ENCODE measurements at regions not wholly inside any gene's neighbourhood (a gene's known extent, or its start where the extent isn't known, plus 50 kb on each side); places are given as distances from the start of the nearest gene placed in this dataset.
"Not testable (repeated sequence)": the region's sequence is repeated elsewhere in the genome, so short reads cannot be mapped to it uniquely, and the experiment has no call there.

DNA sequence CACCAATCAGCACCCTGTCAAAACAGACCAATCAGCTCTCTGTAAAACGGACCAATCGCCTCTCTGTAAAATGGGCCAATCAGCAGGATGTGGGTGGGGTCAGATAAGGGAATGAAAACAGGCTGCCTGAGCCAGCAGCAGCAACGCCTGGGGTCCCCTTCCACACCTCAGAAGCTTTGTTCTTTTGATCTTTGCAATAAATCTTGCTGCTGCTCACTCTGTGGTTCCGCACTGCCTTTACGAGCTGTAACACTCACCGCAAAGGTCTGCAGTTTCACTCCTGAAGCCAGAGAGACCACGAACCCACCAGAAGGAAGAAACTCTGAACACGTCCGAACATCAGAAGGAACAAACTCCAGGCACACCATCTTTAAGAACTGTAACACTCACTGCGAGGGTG lies 251.4 kb downstream of the ZIC4 start:
- not testable (repeated sequence) for DNase-seq

DNA sequence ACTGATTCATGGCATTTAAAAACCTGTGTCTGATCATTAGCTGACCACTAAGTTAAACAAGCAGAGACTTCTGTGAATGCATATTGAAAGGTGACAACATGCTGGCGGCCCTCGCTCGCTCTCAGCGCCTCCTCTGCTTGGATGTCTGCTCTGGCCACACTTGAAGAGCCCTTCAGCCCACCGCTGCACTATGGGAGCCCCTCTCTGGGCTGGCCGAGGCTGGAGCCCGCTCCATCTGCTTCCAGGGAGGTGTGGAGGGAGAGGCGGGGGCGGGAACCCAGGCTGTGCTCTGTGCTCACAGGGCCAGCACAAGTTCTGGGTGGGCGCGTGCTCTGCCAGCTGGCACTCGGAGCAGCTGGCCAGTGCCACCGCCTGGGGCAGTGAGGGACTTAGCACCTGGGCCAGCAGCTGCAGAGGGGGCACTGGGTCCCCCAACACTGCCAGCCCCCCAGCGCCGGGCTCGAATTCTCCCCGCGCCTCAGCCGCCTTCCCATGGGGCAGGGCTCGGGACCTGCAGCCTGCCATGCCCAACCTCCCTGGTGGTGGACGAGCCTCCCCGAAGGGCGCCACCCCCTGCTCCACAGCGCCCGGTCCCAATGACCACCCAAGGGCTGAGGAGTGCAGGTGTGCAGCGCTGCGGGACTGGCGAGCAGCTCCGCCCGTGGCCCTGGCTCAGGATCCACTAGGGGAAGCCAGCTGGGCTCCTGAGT lies 252.4 kb downstream of the ZIC4 start:
- no peak for DNase-seq

DNA sequence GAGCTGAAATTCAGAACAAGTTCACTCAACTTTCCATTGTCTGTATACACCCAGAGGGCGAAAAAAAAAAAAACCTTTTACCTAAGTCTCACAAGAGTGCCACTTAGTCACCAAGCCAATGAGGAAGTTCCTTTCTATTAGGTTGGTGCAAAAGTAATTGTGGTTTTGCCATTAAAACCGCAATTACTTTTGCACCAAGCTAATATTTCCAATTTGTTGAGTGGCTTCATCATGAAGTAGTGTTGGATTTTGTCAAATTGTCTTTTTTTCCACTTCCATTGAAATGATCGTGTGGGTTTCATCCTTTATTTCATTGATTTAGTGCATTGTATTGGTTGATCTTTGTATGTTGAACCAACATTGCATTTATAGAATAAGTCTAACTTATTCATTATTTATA lies 253.9 kb downstream of the ZIC4 start:
- DNase-seq, result no peak

DNA sequence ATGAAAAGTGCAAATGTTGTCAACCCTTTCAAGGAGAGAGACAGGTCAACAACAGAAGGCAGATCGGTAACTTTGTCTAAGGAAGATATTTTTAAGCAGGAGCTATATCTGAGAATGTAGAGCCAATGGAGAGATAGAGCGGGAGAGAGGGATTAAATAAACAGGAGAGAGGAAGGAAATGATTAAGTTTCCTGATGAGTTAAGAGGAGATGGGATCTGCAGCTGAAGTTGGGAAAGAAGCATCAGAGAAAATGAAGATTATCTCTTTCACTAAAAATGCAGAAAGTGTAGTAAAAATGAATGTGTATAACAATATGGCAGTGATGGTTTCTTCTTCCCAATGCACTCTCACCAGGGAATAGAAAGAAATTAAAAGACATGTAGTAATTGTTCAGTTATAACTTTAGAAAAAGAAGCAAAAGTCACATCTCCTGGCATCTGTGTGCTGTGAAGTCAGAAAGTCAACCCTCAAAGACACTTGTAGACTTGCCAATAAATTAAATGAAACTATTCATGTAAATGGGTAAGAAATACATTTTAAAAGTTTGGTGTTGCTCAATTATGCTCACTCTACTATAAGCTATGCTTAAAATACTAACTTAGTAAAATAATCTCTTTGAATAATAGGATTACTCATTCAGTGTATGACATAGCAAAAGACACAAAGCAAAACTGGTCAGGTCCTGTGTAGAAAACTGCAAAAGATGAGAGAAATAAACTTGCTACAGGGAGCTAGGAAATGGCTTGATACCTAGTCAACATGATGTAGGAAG lies 264.6 kb downstream of the ZIC4 start:
- DNase-seq, result no peak

DNA sequence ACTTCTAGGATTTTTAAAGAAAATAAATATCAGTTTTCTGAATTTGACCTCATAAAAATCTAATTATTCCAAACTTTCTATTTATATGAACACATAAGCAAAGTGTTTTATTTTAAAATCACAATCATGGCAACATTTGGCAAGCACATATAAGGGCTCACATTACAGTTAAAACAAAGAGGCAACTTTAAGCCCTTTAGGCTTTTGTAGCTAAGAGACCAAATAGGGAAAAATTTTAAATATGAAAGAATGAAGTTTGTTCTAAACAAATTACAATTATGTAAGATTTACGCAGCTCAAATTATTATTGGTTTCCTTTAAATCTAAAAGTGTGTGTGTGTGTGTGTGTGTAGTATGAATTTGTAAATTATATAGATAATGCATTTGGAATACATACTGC lies 267.0 kb downstream of the ZIC4 start:
- DNase-seq, result no peak

DNA sequence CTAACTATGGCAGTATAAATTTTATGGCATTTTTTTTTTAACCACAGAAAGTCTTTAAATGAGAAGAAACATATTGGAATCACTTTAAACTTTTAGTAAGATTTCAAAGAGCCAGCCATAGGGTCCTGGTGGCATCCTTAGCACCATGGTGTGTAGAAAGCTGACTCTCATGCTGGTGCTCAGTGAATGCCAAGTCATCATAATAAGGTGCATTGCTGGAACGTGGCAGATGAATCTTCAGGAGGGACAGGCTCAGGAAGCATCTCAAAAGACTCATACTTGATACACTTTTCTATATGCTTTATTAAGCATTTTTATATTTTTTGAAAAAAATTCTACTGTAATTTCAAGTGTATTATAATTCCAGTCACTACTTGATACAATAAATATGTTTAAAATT lies 274.2 kb downstream of the ZIC4 start:
- DNase-seq, result no peak

DNA sequence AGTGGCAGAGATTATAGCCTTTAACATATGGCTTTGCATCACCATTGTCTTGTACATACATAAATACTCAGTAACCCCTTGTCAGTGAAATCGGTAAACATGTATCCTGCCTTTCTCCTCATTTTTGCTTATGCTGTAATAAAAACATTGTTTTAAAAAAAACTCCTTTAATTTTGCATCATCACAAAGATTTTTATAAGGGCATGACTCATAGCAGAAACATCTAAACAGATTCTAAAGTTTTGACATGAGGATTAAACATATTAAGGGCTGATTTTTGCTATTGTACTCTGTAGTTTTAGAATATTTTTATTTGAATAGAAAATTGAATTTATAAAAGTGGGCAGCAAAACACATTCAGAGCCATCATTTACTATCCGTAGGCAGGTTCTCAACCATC lies 275.9 kb downstream of the ZIC4 start:
- no peak for DNase-seq

DNA sequence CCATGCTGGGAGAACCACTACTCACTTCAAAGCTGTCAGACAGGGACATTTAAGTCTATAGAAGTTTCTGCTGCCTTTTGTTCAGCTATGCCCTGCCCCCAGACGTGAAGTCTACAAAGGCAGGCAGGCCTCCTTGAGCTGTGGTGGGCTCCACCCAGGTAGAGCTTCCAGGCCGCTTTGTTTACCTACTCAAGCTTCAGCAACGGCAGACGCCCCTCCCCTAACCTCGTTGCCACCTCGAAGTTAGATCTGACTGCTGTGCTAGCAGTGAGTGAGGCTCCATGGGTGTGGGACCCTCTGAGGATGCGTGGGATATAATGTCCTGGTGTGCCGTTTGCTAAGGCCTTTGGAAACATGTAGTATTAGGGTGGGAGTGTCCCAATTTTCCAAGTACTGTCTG lies 276.7 kb downstream of the ZIC4 start:
- DNase-seq, result no peak

DNA sequence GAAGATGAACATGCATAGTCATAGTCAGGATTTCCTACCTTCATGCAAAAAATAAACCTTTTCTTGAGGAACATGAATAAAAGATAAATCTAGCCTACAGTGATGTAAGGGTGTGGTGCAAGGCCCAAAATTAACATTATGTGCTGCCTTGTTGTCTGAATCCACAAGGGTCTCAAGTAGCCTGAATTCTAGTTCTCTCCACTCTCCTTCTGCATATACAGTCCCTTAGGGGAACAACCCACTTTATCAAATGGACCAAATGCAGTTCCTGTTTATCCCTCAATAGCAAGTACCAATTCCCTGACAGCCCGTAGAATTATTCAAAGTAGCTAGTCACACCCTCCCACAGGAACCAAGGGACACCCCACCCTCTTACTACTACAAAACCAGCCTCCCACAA lies 284.0 kb downstream of the ZIC4 start:
- DNase-seq, result no peak

DNA sequence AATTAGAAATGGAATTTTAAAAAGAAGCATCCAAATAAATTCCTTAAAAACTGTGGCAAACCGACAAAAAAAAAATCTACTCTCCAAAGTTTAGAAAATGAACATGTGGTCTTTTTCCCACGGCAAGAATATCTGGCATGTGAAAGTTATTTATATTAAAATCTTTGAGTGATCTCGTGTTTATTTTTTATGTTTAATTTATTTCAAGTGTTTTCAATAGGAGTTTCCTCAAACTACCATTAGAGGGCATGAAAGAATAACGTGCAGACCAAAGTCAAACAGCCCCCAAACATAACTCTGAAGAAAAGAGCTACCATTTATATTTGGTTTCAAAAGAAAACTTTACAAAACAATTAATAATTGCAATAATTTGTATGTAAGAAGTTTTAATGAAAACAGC lies 286.4 kb downstream of the ZIC4 start:
- DNase-seq, result peak; percentile 0

DNA sequence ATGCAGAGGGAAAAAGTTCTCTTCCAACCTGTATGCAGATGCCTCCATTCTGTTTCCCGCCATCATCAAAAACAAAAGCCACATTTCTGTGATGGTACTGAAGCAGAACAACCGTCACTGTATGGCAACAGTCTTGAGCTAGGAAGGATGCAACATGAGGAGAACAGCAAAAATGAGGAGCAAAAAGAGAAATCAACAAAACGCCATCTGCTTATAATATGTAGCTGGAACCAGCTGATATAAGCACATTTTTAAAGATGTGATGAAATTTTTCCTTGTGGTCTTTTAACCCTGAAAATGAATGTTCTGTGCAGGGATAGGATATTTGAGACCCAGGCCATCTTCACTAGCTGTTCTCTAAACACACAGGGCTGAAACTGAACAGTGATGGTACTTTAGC lies 287.0 kb downstream of the ZIC4 start:
- DNase-seq, result no peak

DNA sequence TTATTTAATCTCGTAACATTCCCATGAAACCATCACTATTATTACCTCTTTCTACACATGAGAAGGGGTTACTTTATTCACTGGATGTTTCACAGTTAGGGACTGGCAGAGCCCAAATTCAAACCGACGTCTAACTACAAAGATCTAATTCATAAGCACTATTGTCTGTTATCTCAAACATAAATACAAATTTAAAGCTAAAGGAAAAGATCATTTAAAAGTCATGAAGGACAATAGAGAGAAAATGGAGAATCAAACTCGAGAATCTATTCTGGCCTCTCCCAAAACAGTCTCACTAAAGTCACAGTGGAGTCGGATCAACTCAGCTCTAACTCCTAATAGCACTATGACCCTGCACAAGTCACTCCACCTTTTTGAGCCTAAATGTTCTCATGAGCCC lies 287.7 kb downstream of the ZIC4 start:
- no peak for DNase-seq

DNA sequence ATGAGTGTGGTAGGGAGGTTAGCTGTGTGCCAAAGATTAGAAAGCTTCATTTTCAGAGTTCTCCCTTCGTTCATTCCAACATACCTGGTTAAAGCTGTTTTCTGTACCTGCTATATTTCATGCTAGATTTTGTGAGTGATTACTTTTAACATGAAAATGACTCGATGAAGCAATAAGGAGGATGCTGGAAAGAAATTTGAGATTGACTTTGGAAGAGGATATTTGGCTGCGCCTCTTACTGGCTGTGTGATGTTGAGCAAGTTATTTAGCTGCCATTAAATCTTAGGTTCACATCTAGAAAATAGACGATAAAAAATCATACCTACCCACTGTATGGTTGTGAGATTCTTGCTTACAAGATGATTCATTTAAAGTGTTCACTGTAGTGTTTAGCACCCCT lies 288.7 kb downstream of the ZIC4 start:
- no peak for DNase-seq

DNA sequence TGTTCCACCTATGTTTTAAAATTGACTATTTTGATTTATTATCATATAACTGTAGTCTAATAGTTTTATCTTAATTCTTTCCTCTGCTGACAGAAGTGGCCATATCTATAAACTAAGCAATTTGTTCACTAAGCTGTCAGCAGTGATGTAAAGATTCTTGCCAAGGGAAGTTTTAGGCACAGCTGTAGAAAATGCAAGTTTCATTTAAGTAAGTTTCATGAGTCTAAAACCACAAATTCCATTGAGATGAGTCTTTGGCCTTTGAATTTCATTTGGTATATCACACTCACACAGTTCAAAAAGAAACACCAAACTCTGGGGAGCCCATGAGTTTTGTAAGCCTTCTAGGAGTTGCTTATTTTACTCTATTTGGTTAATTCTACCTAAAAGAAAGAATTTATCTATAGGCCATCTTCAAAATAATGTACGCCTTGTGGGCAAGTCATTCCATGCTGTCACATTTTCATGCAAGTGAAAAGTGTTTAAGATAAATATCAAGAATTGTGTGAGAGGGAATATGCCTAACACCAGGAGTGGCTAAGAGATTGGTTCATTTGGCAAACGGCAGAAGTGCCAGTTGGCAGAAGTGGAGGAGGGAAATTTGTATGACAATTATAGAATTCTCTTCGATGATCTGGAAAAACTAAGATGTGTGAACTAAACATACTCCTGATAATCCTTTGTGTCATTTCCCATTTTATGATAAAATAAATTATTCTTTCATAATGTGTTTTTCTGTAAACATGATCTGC lies 292.9 kb downstream of the ZIC4 start:
- DNase-seq, result no peak

DNA sequence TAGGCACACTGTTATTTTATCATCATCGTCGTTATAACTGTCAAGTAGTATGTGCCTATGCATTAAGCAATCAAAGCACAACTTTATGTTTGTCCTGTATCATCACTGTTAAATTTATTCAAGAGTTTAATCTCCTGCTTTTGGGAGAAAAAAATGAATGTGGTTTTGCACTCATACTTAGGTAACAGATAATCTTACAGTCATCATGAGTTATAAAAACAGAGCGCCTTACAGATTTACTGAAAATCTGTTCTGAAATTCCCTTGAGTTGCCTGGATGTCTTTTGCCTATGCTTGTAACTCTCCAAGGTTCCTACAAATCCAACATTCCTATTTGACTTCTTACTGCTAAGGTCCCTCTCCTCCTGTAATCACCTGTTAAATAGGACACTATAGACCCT lies 307.3 kb downstream of the ZIC4 start:
- DNase-seq, result no peak

DNA sequence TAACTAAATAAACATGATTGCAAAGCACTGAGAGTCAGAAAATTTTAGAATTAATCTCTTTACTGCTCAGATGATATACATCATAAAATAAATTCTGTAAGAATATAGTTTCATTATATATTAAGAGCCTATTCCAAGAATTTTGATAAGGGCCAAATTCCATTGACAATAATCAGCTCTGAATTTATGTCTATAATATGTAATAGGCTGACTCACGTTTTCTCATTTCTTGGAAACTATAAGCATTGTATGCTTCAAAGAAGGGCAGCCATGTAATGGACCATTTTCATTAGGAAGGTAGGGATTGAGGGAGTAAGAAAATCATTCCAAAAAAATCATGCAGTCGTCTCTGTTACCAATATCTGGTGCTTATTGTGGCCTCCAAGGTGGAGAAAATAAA lies 315.9 kb downstream of the ZIC4 start:
- DNase-seq, result no peak

DNA sequence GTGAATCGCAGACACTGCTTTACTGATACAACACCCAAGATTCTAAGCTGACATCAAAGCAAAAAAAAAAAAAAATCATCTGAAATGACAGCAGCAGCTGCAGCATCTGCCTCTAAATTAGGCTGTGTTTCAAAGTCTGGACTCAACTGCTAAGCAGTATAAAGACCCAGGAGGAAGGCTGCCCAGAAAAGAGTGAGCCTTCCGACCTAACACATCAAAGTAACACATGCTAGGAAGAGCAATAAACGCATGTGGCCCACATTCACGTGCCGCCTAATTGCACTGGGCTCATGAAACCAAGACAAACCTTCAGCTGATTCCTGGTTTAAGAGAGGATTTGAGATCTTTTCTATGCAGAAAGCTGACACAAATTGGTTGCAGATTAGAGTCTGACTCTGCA lies 317.1 kb downstream of the ZIC4 start:
- no peak for DNase-seq

DNA sequence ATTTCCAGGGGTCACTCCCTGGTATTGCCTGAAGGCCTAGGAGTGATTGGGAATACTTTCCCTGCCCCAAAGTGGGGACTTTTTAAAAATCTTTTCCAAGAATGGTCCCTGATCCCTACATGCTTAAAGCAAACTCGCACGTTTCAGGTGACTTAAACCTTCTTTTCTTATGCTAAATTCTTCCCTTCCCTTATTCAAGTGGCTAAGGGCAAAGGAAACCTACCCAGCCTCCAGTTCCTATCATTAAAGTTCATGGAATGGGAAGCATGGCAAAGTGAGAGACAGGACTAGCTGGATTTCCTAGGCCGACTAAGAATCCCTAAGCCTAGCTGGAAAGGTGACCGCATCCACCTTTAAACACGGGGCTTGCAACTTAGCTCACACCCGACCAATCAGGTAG lies 346.8 kb downstream of the ZIC4 start:
- not testable (repeated sequence) for DNase-seq

DNA sequence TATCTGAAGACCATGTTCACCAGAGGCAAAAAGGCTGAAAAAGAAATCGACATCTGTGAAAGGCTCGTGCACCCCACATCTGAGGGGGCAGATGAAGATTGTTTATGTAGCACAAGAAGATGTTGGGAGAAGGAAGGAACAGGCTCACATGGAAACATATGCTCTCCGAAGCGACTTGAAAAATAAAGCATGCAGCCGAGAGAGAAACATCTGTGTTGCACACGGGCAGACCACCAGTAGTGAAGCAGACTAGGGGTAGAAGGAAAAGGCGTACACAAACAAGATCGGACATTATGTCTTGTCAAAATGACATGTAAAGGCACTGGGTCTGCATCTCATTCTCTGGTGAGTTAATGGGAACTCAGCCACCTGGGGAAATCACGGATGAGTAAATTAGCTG lies 356.5 kb downstream of the ZIC4 start:
- no peak for DNase-seq

DNA sequence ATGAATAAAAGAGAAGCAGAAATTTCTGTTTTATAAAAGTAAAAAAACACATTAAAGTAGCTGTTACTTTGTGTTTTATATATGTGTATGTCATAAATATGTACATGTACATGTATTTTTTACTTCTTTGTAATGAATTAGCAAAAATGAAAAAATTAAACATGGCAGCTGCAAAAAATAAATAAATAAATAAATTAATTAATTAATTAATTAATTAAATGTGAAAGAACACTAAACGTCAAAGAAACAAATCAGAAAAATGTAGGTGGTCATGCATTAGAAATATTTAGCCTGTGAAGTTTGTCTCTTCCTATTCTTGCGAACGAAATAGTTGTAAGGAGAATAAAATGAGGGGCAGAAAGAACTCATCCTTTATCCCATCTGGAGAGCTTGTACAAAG lies 357.0 kb downstream of the ZIC4 start:
- DNase-seq, result no peak

DNA sequence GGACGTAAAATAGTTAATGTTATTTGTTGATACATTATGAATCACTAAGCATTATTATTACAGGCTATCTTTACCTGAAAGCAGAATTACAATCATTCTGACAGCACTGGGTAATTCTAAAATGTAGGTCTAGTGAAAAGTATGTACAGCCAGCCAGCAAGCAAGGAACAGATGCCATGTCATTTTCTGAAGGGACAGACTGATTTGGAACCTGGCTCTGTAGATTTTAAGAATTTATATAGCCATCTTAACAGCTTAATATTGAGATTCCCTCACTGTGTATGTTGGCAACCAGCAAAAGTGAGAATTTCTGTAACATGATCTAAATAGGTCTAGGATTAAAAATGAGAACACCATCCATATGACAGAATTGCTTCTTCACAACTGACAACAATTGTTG lies 359.4 kb downstream of the ZIC4 start:
- no peak for DNase-seq

DNA sequence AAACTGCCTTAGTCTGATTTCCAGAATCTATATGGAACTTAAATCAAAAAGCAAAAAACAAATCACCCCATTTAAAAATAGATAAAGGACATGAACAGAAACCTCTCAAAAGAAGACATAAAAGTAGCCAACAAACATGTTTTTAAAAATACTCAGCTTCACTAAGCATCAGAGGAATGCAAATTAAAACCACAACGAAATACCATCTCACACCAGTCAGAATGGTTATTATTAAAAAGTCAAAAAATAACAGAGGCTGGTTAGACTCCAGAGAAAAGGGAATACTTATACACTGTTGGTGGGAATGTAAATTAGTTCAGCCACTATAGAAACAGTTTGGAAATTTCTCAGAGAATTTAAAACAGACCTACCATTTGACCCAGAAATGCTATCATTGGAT lies 367.9 kb downstream of the ZIC4 start:
- DNase-seq, result no peak

DNA sequence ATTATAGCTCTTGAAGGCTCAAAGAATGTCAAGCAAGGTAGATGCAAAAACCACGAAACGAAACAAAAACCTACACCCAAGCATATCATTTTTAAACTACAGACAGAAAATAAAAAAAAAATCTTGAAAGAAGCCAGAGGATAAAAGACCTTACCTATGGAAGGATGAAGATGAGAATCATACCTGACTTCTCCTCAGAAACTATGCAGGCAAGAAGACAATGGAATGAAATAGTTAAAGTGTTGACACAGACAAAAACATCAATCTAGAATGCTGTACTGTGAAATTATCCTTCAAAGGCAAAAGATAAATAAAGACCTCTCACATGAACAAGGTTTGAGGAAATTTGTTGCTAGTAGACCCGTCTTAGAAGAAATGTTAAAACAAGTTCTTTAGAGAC lies 372.0 kb downstream of the ZIC4 start:
- no peak for DNase-seq
